HG02981 (cell line): ENCODE measurements at regions not wholly inside any gene's neighbourhood (a gene's known extent, or its start where the extent isn't known, plus 50 kb on each side); places are given as distances from the start of the nearest gene placed in this dataset.

Experiments
- ATAC-seq: cut with Tn5 transposase; IDR thresholded peaks from one replicate; pipeline ENCODE4 v1.9.1; 2021; ENCODE audit warnings: mild to moderate bottlenecking, moderate library complexity; ENCODE audit not compliant: unreplicated experiment

DNA sequence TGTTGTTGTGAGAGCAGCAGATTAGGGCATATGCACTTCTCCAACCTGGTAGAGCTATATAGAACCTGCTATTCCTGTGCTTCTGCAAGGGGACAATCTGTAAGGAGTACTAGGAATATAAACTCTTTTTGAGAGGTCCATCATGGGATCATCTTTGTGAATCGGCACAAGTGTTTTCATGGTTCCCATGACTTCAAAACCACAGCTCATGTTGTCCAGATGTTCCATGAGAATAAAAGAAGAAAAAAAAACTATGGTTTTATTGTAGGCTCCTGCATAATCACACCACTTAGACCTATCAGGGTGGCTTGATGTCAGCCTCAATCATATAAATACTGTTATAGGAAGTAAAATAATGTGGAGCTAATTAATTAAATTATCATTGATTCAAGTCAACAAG, 311.4 kb upstream of the ATP2B1 start:
- ATAC-seq, result no peak

DNA sequence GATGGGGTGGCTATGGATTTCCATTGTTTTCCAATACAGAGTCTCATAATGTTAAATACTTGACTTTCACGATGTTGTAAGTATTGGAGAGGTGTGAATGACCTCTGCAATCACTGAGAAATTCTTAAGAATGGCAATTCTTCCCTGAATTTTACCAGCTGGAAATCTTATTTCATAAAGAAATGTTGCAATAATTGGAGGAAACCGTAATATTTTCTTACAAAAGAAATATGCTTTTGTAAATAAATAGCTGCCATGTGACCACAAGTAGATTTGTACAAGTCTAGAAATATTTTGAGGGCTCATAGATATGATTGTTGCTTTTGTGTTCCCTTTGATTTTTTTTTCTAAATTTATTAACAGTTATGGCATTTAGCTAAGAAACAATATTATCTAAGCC, 308.7 kb upstream of the ATP2B1 start:
- ATAC-seq, result no peak

DNA sequence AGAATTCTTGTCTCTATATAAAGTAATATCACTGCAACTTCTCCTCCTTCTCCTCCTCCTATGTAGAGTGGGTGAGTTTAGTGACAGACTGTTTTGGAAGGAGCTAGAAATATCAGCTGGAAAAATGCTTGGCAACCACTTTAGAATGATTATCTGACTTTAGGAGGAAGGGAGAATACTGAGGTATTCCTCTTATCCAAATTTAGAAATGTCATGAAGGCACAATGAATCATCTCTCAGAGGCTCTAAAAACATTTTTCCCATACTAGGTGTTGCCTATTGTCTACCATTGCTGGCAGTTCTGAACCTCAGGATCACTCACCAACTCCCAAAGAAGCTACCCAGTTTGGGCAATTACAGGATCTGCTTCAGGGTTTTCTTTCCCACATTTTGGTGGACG, 306.6 kb upstream of the ATP2B1 start:
- no peak for ATAC-seq

DNA sequence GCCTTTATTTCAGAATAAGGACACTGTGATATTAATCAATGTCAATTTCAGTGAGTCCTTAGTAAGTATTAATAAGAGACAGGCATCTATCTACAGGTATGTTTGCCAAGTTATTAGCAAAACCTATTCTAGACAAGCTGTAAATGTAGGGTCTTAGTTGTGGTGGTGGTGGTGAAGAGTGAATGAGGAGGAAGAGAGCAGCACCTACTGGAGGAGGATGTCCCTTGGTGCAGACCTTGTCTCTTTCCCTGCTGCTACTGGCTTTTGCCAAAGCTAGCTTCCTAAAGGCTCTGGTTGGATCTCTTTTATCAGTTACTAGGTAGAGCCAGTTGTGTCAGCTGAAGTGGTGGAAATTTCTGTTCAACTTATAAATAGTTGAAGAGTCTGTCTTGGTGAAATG, 304.8 kb upstream of the ATP2B1 start:
- ATAC-seq, result no peak

DNA sequence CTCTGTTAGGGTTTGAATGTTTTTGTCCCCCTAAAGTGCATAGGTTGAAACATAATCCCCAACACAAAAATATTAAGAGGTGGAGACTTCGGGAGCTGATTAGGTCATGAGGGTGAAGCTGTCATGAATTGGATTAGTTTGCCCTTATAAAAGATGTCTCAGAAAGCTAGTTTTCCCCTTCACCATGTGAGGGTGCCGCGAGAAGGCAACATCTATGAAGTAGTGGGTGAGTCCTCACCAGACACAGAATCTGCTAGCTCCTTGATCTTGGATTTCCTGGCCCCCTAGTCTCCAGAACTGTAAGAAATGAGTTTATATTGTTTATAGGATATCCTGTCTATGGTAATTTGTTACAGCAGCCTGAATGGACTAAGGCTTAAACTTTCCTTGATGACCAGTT, 301.5 kb upstream of the ATP2B1 start:
- no peak for ATAC-seq

DNA sequence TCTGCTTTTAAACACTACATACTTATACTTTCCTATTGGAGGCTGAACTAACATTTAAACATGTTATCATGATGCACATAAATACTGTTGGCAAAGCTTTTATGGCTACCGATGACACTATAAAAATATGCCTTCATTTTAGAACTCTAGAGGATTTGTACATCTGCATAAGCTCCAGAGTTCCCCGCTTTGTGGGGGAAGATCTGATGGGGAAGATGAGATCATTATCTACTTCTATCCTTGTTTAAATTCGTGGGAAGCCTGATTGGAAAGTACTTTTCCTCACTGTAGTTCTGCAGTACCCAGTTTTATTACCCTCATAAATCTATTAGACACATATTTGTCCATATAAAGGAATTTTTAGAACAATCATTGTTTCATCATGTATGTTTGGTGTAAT, 299.6 kb upstream of the ATP2B1 start:
- no peak for ATAC-seq

DNA sequence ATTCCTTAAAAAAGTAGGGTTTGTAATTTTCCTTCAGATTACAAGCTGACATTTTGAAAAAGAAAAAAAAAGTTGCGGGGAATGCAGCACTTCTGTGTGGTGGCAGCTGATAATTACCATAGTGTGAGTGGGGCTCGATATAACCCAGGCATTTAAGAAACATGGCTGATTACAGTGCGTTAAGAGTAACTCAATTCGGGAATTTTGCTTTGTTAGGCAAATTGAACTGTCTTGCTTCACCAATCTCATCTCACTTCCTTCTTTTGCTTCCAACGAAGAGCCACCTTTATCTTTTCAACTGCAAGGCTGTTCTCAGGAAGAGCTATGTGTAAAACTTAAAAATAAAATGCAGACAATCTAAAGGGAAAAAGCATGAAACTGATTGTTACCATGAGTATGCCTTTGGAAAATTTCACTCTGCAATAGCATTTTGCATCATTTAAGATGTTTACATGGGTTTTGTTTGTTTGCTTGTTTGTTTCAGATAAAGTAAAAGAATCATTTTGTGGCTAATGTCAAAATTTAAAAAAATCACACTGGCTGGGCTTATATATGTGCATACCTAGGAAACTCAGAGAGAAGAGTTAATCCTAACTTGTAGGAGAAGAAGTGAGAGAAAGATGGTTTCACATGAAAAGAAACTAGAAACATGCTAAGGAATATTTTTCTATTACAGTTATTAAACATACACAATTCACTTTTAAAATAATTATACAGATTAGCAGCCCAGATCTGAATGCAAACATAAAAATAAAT, 295.9 kb upstream of the ATP2B1 start:
- no peak for ATAC-seq

DNA sequence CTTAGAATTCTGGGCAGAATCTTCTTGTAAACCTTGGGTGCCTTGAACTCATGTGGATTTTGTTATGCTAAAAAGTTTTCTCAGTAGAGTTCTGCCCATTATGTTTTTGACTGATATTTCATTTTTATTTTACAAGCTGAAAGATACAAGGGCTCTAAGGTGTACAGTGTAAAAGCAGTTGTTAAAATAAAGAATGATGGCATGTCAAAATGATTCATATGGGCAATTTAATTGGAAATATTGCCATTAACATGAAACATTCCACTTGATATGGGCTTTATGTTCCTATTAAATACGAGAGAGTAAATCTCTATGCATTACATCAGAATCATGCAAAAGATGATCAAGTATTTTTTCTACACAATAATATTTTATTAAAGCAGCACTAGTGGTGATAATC, 295.1 kb upstream of the ATP2B1 start:
- ATAC-seq, result no peak

DNA sequence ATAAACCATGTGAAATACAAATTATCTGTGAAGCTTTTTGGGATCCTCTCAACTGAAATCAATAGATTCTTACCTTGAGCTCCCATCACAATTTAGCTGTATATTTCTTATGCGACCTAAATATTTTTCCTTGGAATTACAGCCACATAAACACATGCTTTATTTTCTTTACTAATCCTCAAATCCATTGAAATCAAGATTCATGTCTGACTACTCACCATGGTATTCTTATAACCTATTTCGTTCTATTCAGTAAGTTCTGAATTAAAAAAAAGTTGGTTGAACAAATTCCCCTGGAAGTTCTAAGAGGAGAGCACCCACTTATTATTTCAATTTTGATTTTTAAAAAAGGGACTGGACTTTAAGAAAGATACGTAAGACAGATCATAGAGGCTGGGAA, 292.1 kb upstream of the ATP2B1 start:
- ATAC-seq, result no peak

DNA sequence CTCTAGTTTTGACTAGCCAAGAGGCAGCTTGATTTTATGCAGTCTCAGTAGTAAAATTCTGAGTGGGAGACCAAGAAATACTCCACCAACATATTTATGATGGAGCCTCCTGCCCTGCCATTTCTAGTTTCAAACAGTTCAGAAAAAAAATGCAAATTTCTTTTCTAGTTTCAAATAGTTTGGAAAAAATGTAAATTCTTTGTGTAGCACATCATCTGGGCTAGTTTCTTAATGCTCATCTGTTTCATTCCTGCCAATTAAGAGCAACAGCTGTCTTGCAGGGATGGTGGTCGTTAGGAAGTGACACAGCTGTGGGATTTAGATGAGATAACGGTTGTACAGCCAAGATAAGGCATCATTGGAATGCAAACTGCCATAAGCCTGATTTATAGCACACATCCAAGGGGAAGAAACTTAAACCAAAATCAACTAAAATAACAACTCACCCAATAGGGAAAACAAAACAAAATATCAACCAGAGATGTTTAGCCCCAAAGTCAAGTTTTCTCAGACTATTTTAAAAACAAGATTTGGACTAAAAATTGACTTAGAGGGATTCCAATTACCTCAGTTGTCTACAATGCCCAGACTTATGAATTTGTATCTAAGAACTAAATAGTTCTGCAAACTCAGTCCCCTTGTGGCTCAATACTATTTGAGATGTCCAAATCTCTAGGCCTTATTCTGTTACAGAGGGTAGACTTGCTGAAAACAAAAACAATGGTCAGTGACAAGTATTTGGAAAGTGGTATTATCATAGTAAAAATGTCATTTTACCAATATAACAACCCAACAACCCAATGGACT, 291.3 kb upstream of the ATP2B1 start:
- no peak for ATAC-seq

DNA sequence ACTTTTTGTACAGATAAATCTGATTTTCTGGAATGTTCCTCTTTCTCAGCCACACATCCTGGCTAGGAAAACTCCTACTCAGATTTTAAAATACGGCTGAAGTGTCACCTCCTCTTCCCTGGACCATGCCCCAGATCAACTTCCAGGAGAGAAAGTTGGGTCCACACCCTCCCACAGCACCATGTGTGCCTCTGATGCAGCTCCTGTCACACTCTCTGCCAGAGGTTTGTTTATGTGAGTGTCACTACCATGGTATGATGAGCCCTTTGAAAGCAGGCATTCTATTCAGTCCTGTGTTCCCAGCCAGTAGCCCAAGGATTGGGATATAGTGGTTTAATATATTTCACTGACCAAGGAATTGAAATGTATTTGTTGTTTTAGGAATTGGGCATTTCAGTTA, 287.2 kb upstream of the ATP2B1 start:
- ATAC-seq, result no peak

DNA sequence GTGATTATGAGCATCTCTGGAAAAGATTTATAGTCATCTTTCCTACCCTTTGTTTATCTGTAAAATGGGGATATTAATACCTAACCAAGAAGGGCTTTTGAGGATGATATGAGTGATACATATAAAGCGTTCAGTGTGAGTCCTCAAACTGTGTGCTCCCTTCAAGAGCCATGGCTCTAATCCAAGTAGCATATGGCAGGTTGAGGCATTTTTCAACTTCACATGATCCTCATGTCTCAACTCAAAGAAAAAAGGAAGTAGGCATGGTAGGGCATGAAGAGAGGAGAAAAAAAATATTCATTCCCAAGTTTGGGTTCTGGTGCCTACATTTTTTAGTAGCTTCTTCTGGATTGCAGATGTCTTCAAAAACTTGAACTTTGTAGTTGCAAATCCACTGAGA, 286.3 kb upstream of the ATP2B1 start:
- no peak for ATAC-seq

DNA sequence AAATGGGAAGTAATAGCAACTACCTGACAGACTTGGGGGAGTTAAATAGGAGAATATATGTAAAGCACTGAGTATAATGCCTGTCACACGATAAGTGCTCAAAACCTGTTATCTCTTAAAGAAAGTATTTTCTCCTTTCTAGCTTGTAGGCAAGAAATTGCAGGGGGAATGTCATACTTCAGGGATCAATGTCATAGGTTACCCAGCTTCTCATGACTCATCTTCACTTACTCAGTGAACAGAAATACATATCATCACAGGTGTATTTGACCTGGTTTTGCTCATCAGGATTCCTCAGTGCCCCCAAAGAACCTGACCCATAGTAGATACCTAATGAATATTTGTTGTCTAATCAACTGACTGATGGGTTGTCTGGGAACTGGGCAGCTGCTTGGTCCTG, 285.0 kb upstream of the ATP2B1 start:
- ATAC-seq, result no peak

DNA sequence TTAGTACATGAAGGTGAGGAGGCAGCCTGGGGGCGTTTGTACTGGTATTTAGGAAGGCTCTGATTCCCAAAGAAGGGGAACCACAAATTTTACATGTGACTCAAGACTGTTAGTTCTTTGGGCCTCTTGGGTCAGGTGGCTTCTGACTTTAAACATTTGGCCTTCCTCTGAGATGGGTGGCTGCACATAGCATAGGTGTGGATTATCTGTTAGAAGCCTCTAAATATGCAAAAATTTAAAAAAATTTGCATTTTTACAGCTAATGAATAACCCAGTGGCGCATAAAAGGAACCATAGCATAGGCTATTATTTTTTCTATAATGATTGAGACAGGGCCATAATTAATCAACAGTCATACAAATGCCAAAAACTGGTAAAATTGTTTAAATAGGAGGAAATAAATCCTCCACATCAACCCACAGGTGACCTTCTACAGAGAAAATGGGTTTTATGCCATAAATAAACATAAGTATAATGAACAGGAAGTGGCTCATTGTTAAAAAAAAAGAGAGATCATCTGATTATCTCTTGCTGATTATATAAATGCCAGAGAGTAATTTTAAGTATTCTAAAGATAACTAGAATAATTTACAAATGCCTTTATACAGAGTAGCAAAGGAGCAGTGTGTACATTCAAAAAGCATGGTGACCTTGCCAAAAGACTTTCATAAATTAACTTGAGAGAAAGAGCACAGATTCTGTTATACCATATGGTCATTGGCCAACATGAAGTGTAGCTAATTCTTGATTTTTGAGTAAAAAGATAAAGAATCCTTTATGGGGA, 284.2 kb upstream of the ATP2B1 start:
- ATAC-seq, result no peak

DNA sequence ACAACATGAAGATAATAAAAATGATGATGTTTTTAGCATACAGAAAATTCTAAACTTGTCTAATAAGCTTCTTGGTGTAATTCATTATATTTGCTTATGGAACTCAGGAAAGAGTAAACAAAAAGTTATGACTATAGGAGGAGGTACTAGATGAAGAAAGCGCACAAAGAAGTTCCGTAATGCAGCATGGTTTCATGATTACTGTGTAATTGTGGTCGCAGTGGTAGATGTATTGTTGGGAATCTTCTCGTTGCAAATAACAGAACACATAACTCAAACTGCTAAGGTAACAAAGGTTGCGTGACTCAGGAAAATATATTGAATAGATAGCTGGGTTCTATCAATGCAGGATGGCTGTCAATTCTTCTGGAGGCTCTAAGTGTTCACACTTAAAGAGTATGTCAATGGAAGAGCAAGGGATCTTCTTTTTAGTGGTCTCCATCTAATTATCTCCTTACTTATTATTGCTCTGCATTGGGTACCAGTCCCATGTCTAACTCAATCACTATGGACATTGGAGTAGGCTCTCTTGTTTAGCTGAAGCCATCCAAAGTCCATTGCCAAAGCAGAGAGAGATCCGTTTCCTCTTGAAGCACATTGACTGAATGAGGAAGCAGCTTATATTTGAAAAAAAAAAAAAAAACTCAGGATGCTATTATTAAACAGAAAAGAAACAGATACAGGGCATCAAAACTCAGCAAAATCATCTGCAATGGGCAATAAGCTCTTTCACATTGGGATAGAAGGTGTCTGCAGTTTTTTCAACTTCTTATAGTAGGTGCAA, 283.4 kb upstream of the ATP2B1 start:
- no peak for ATAC-seq

DNA sequence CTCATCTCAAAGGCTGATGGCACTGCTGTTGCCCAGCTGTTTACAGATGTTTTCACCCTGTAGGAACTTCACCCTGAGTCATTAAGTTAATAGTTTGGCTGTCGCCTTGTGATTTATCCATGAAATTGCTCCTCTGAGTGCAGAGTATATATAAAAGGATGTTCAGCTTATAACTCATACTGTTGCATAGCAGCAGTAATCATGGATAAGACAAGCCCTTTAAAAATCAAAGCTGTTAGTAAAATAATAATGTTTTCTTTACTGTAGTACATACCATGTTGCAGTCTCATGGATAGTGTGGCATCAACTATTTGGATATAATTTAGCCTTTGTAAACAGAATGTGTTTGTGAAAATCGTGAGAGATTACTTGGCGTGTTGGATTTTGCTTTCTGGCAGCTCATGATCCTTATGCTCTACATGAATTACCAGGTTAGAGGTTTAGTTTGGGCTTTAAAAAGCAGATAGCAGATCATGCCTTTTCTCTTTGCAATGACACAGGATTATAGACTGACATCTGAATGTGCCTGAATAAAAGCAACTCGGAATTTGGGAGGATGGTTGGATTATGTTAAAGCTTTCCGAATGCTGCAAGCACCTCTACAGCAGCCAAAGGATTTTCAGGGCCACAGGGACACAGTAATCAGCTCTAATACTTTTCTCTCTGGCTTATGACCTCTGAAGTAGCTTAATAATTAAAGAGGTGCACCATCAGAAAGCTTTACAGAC, 279.7 kb upstream of the ATP2B1 start:
- no peak for ATAC-seq

DNA sequence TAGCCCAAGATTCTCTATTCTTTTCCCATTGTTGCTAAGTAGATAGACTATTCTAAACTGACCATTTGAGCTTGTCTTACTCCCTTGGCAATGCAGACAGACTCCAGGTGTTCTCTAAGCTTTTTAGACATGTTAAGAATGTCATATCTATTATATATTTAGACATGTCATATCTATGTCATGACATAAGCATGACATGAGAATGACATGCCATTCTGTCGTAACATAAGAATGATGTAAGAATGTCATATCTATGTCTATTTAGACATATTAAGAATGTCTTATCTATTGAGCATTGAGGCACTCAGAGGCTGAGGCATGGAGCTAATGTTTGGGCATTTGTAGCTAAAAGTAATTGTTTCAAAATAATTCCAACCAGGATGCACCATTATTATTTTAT, 277.3 kb upstream of the ATP2B1 start:
- ATAC-seq, result no peak

DNA sequence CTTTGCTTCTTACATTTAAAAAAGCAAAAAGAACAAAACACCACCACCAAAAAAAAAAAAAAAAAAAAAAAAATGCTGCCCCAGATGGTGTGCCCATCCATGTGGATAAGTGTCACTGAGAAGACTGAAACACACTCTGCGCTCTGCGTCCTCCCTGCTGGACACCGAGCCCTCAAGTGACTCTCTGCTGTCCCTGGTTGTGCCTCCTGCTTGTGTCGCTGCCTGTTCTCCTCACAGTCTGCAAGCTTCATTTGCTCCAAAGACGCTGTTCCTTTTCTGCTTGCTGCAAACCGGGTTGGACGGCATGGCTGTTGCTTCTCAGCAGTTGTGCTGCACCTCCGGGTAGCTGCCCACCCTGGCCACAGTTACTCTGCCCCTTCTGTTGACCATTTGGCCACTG, 276.2 kb upstream of the ATP2B1 start:
- no peak for ATAC-seq

DNA sequence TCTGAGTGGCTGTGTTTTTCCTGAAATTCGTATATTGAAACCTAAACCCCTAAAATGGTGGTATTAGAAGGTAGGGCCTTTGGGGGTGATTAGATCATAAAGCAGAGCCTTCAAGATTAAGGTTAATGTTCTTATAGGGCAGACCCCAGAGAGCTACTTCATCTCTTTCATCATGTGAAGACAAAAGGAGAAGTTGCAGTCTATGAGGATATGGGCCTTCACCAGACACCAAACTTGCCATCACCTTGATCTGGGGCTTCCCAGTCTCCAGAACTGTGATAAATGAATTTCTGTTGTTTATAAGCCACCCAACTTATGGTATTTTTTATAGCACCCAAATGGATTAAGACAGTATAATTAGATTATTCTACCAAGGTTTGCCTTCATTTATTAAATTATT, 275.0 kb upstream of the ATP2B1 start:
- no peak for ATAC-seq

DNA sequence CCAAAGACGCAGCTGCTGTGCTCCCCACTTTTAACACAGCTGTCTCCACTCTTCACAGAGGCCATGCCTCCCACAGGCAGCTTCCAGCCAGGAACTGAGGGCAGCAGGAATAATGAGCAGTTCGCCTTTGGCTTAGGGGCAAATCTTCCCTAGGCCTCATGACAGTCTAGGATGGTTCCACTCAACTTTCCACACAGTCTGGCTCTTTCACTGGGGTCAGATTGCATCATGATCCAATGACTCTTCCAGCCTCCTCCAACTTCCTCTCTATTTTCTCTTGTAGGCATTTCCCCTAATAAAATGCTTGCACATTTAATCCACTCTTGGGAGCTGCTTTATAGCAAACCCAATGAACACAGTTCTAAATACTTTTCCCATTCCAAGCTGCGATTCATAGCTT, 271.6 kb upstream of the ATP2B1 start:
- no peak for ATAC-seq
